Type B pancreatic cell (in vitro differentiated cells): ENCODE measurements at regions not wholly inside any gene's neighbourhood (a gene's known extent, or its start where the extent isn't known, plus 50 kb on each side); places are given as distances from the start of the nearest gene placed in this dataset.

ENCODE experiments used
- DNase-seq: peaks from one replicate; pipeline ENCODE4 v3.0.0; 2021; ENCODE audit warnings: mixed read lengths; ENCODE audit not compliant: unreplicated experiment; ENCODE audit errors: extremely low spot score
- H3K27ac Mint-ChIP-seq: 2 replicates; pipeline ENCODE4 v1.8.0; 2021; ENCODE audit warnings: mild to moderate bottlenecking, mixed read lengths
- H3K27me3 Mint-ChIP-seq: 2 replicates; pipeline ENCODE4 v1.8.0; 2021; ENCODE audit warnings: mixed read lengths
- H3K36me3 Mint-ChIP-seq: 2 replicates; pipeline ENCODE4 v1.8.0; 2021; ENCODE audit warnings: mixed read lengths
- H3K4me1 Mint-ChIP-seq: one replicate; pipeline ENCODE4 v1.8.0; 2021; ENCODE audit warnings: mixed read lengths; ENCODE audit not compliant: unreplicated experiment
- H3K4me3 Mint-ChIP-seq: 2 replicates; pipeline ENCODE4 v1.8.0; 2021; ENCODE audit warnings: mild to moderate bottlenecking, mixed read lengths
- H3K9me3 Mint-ChIP-seq: 2 replicates; pipeline ENCODE4 v1.8.0; 2021; ENCODE audit warnings: mixed read lengths
- TF ChIP-seq, protein P1 (sequence below): fragments of 200-600 bp; sonication (generic); conservative IDR thresholded peaks from 2 replicates; pipeline ENCODE4 v1.5.0; 2021; ENCODE audit warnings: antibody characterized with exemption, mild to moderate bottlenecking

GRCh38 chr20:39290575-39290974, 328.4 kb downstream of the DHX35 start:
- Mint-ChIP-seq H3K36me3 (peaks cover 3% of the 10 kb centered on the region), H3K27me3 (peaks cover 14% of the 10 kb centered on the region), H3K27ac (no peak overlapping the region), H3K4me3 (no peak overlapping the region), H3K9me3 (peaks cover 14% of the 10 kb centered on the region), H3K4me1 (no peaks in the 10 kb centered on the region)
- TF ChIP-seq, protein P1, sequence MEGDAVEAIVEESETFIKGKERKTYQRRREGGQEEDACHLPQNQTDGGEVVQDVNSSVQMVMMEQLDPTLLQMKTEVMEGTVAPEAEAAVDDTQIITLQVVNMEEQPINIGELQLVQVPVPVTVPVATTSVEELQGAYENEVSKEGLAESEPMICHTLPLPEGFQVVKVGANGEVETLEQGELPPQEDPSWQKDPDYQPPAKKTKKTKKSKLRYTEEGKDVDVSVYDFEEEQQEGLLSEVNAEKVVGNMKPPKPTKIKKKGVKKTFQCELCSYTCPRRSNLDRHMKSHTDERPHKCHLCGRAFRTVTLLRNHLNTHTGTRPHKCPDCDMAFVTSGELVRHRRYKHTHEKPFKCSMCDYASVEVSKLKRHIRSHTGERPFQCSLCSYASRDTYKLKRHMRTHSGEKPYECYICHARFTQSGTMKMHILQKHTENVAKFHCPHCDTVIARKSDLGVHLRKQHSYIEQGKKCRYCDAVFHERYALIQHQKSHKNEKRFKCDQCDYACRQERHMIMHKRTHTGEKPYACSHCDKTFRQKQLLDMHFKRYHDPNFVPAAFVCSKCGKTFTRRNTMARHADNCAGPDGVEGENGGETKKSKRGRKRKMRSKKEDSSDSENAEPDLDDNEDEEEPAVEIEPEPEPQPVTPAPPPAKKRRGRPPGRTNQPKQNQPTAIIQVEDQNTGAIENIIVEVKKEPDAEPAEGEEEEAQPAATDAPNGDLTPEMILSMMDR: no peak
- no peak for DNase-seq

DNA sequence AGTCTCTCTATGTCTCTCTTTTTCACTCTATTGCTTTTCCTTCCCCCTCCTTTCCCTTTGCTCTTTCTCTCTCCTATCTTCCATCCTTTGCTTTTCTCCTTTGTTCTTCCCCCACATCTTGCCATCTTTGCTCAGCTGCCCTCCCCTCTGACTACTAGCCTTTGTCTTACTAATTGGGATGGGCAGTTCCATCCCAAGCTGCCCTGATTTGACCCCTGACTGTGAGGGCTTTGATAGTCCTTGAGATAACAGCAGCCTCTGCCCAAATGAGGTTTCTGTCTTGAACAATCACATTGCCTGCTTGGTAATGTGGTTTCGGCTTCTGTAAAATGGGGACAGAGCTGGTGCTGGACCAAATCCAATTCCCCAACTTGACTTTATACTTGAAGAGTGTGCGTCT, 327.7 kb downstream of the DHX35 start:
- Mint-ChIP-seq H3K9me3 (peaks cover 14% of the 10 kb centered on the region), H3K27me3 (peaks cover 16% of the 10 kb centered on the region), H3K27ac (no peak overlapping the region), H3K36me3 (peaks cover 3% of the 10 kb centered on the region), H3K4me3 (no peak overlapping the region), H3K4me1 (no peaks in the 10 kb centered on the region)
- DNase-seq: no peak
- TF ChIP-seq, protein P1: no peak

DNA sequence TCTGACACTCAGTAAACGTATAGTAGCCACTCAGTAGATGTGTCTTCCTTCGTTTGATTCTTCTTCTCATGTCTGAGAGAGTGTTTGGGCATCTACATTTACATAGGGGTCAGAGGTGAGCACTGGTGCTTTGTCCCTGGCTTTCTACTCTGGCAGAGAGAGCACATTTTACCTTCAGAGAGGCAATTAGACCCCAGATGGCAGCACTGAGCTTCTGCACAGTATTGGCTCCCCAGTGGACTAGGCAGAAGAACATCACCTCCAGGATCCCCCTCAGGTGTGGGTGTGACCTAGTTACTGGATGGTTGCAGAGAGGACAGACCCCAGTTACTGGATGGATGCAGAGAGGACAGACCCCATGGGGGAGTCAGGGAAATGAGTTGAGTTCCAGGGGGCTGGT, 327.2 kb downstream of the DHX35 start:
- Mint-ChIP-seq H3K9me3 (peaks cover 14% of the 10 kb centered on the region), H3K4me1 (no peaks in the 10 kb centered on the region), H3K36me3 (peaks cover 3% of the 10 kb centered on the region), H3K27ac (no peak overlapping the region), H3K4me3 (no peak overlapping the region), H3K27me3 (peaks cover 16% of the 10 kb centered on the region)
- TF ChIP-seq, protein P1: peak; percentile 47
- DNase-seq: no peak

- no peak for DNase-seq
- H3K27me3 Mint-ChIP-seq: peaks cover 36% of the 10 kb centered on the region
- H3K4me1 Mint-ChIP-seq: peaks cover 9% of the 10 kb centered on the region
- H3K4me3 Mint-ChIP-seq: no peak overlapping the region
- peaks cover 3% of the 10 kb centered on the region for H3K36me3 Mint-ChIP-seq
- TF ChIP-seq, protein P1: no peak
- no peak overlapping the region for H3K27ac Mint-ChIP-seq
- peaks cover 10% of the 10 kb centered on the region for H3K9me3 Mint-ChIP-seq
These were observed 321.3 kb downstream of the DHX35 start for GRCh38 chr20:39283464-39283863.

- Mint-ChIP-seq H3K27me3 (peaks cover 36% of the 10 kb centered on the region), H3K36me3 (peaks cover 3% of the 10 kb centered on the region), H3K27ac (no peak overlapping the region), H3K4me3 (no peak overlapping the region), H3K9me3 (peaks cover 4% of the 10 kb centered on the region), H3K4me1 (peaks cover 9% of the 10 kb centered on the region)
- TF ChIP-seq, protein P1: no peak
- DNase-seq: no peak
These were observed 320.5 kb downstream of the DHX35 start for GRCh38 chr20:39282619-39283092.

GRCh38 chr20:39280875-39281274, 318.7 kb downstream of the DHX35 start:
- Mint-ChIP-seq H3K27me3 (peaks cover 31% of the 10 kb centered on the region), H3K4me1 (peaks cover 9% of the 10 kb centered on the region), H3K9me3 (peaks cover 3% of the 10 kb centered on the region), H3K27ac (no peak overlapping the region), H3K36me3 (no peaks in the 10 kb centered on the region), H3K4me3 (no peak overlapping the region)
- DNase-seq: no peak
- TF ChIP-seq, protein P1: no peak
